Lower leg skin (tissue), 4 donors: ENCODE measurements at regions not wholly inside any gene's neighbourhood (a gene's known extent, or its start where the extent isn't known, plus 50 kb on each side); places are given as distances from the start of the nearest gene placed in this dataset.

Experiments
- DNase-seq, 2 donors: peaks; one replicate each; pipeline ENCODE4 v3.0.0-alpha.2; 2019; ENCODE audit warnings: low spot score in 2 of 2
- H3K4me3 ChIP-seq: fragments of 200-600 bp; sonication (generic); 2 replicates; pipeline ENCODE4 v1.5.1; 2017; ENCODE audit warnings: mild to moderate bottlenecking, low read depth; ENCODE audit not compliant: poor library complexity, severe bottlenecking
- CTCF ChIP-seq, 3 donors: fragments of 450-650 bp; IDR thresholded peaks; one replicate each; pipeline ENCODE4 v1.5.1; 2016; ENCODE audit warnings: antibody characterized with exemption in 3 of 3, mild to moderate bottlenecking in 3 of 3, moderate library complexity in 2 of 3
- POLR2A ChIP-seq, 2 donors: fragments of 450-650 bp; IDR thresholded peaks; one replicate each; pipeline ENCODE4 v1.6.1; 2016 to 2017; ENCODE audit warnings: antibody characterized with exemption in 2 of 2, mild to moderate bottlenecking in 1 of 2, moderate library complexity in 1 of 2
- WGBS, 2 donors: methylation state at CpG; one replicate each; pipeline ENCODE4 v1.1.5; 2018; 5-methylcytosine and 5-hydroxymethylcytosine counted together
- intact Hi-C: fragments of 100-400 bp; cut with DNase I; formaldehyde crosslinking; loops from one replicate; pipeline ENCODE4 v1.15.0; 2023; ENCODE audit warnings: low total_unique reads

GRCh38 chr2:201969241-201969937, 64.3 kb upstream of the FZD7 start:
- 90% methylated on average over 14 of the region's 14 CpGs for WGBS, 2 donors
- DNase-seq = no peak
- H3K4me3 ChIP-seq = no peak overlapping the region
- intact Hi-C loops = no loop called here
- TF ChIP-seq CTCF (IDR thresholded peaks at IDR 0.05) = no peak
- no peak for TF ChIP-seq POLR2A (IDR thresholded peaks at IDR 0.05)

DNA sequence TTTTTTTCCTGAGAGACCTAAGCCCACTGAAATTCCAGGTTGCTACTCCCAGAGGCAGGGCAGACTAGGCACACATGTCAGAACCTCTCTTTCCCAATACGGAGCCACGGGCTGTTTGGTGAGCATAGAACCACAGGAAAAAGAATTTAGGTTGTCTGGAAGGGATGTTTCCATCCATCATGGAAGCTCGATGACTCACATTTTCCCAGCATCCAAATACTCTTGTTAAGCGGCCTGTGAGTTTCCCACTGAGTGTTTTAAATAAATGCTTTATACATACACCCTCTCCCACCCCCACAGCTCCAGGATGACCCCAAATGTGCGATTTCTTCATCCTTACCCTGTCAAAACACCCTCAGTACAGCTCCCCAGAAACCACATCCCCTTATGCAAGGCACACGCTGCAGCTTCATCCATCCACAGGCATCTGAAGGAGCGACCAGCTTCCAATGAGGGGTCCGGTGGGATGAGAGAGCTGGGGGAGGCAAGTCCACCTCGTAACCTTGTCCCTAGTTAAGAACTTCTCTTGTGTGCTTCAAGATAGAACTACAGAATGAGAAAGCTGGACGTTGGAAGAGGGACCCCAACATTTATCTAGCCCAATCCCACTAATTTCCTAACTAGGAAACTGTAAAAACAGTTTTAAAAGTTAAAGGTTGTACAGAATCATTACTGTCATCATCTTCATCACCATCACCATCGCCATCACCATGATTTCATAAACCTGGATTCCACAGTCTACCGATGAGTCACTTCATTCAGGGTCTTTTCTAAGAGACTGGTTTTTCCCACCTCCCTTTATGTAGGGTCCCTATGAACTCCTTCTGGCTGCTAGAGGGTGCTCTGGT, 63.5 kb upstream of the FZD7 start:
- intact Hi-C loops = no loop called here
- TF ChIP-seq CTCF (IDR thresholded peaks at IDR 0.05) (no peak), POLR2A (IDR thresholded peaks at IDR 0.05) (no peak)
- no peak for DNase-seq
- no peak overlapping the region for H3K4me3 ChIP-seq
- 73 to 74% methylated on average over 12 of the region's 12 CpGs for WGBS, 2 donors

GRCh38 chr2:201970786-201971108, 62.9 kb upstream of the FZD7 start:
- intact Hi-C loops = no loop called here
- TF ChIP-seq CTCF (IDR thresholded peaks at IDR 0.05) (no peak), POLR2A (IDR thresholded peaks at IDR 0.05) (no peak)
- 95 to 97% methylated on average over 4 of the region's 4 CpGs for WGBS, 2 donors
- no peak overlapping the region for H3K4me3 ChIP-seq
- no peak for DNase-seq

GRCh38 chr2:201971531-201972228, 62.0 kb upstream of the FZD7 start:
- 48 to 57% methylated on average over 5 of the region's 5 CpGs for WGBS, 2 donors
- no peak overlapping the region for H3K4me3 ChIP-seq
- TF ChIP-seq POLR2A (IDR thresholded peaks at IDR 0.05) (no peak), CTCF (IDR thresholded peaks at IDR 0.05) (no peak)
- no peak for DNase-seq
- intact Hi-C loops = no loop called here

GRCh38 chr2:201972621-201973255, 60.9 kb upstream of the FZD7 start:
- intact Hi-C loops = no loop called here
- WGBS, 2 donors = 77 to 82% methylated on average over 10 of the region's 10 CpGs
- no peak for TF ChIP-seq POLR2A (IDR thresholded peaks at IDR 0.05)
- no peak for TF ChIP-seq CTCF (IDR thresholded peaks at IDR 0.05)
- no peak for DNase-seq
- H3K4me3 ChIP-seq = no peak overlapping the region
